HG03039 (cell line): ENCODE measurements at regions not wholly inside any gene's neighbourhood (a gene's known extent, or its start where the extent isn't known, plus 50 kb on each side); places are given as distances from the start of the nearest gene placed in this dataset.
"Not testable (repeated sequence)": the region's sequence is repeated elsewhere in the genome, so short reads cannot be mapped to it uniquely, and the experiment has no call there.

Source experiments
- ATAC-seq: cut with Tn5 transposase; IDR thresholded peaks from one replicate; pipeline ENCODE4 v1.9.1; 2021; ENCODE audit warnings: mild to moderate bottlenecking, moderate library complexity; ENCODE audit not compliant: unreplicated experiment

GRCh38 chr4:138591808-138592207 lies 349.7 kb upstream of the SLC7A11 start:
- no peak for ATAC-seq

GRCh38 chr4:138588501-138588900 lies 346.4 kb upstream of the SLC7A11 start:
- no peak for ATAC-seq

GRCh38 chr4:138579146-138579545 lies 337.0 kb upstream of the SLC7A11 start:
- no peak for ATAC-seq

- not testable (repeated sequence) for ATAC-seq
Measured at GRCh38 chr4:138577826-138578225, 335.7 kb upstream of the SLC7A11 start.

- ATAC-seq = no peak
Measured at GRCh38 chr4:138577145-138577544, 335.0 kb upstream of the SLC7A11 start.

GRCh38 chr4:138576684-138577083 lies 334.5 kb upstream of the SLC7A11 start:
- no peak for ATAC-seq

GRCh38 chr4:138573246-138573645 lies 331.1 kb upstream of the SLC7A11 start:
- no peak for ATAC-seq

GRCh38 chr4:138572007-138572406 lies 329.9 kb upstream of the SLC7A11 start:
- ATAC-seq = no peak

GRCh38 chr4:138567696-138568095 lies 325.5 kb upstream of the SLC7A11 start:
- no peak for ATAC-seq

- no peak for ATAC-seq
Measured at GRCh38 chr4:138565576-138565975, 323.4 kb upstream of the SLC7A11 start.

- ATAC-seq = no peak
Measured at GRCh38 chr4:138562544-138562991, 320.4 kb upstream of the SLC7A11 start.

- ATAC-seq = no peak
Measured at GRCh38 chr4:138561906-138562305, 319.8 kb upstream of the SLC7A11 start.

GRCh38 chr4:138561276-138561880 lies 319.2 kb upstream of the SLC7A11 start:
- no peak for ATAC-seq

GRCh38 chr4:138560448-138560847 lies 318.3 kb upstream of the SLC7A11 start:
- no peak for ATAC-seq

- no peak for ATAC-seq
Measured at GRCh38 chr4:138558886-138559285, 316.7 kb upstream of the SLC7A11 start.

GRCh38 chr4:138555584-138555983 lies 313.4 kb upstream of the SLC7A11 start:
- ATAC-seq = no peak

- ATAC-seq = no peak
Measured at GRCh38 chr4:138555108-138555507, 313.0 kb upstream of the SLC7A11 start.

- ATAC-seq = no peak
Measured at GRCh38 chr4:138553001-138553845, 311.1 kb upstream of the SLC7A11 start.

GRCh38 chr4:138542191-138542776 lies 300.1 kb upstream of the SLC7A11 start:
- ATAC-seq = no peak

GRCh38 chr4:138540056-138540800 lies 298.1 kb upstream of the SLC7A11 start:
- ATAC-seq = no peak

GRCh38 chr4:138538743-138539142 lies 296.6 kb upstream of the SLC7A11 start:
- no peak for ATAC-seq
